ENCODE measurements at regions not wholly inside any gene's neighbourhood (a gene's known extent, or its start where the extent isn't known, plus 50 kb on each side); places are given as distances from the start of the nearest gene placed in this dataset.

DNA sequence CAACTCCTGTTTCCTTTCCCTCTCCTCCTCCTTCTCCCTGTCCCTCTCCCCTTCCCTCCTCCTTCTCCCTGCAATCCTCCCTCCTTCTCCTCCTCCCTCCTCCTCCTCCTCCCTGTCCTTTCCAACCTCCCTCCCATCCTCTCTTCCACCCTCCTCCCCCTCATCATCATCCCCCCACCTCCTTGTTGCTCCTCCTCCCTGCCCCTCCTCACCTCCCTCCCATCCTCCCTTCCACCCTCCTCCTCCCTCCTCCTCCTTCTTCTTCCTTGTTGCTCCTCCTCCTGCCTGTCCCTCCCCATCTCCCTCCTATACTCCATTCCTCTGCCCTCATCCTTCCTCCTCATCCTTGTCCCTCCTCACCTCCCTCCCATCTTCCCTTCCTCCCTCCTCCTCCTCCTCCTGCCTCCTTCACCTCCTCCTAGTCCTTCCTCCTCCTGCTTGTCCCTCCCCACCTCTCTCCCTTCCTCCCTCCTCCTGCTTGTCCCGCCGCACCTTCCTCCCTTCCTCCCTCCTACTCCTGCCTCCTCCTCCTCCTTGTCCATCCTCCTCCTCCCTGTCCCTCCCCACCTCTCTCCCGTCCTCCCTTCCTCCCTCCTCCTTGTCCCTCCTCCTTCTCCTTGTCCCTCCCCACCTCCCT, 222.5 kb downstream of the IRF8 start:
- DNase-seq, result no peak

- no peak for DNase-seq
Observed at GRCh38 chr16:86122681-86123342, 223.8 kb downstream of the IRF8 start.

GRCh38 chr16:86124321-86124720, 225.4 kb downstream of the IRF8 start:
- DNase-seq, result no peak

DNA sequence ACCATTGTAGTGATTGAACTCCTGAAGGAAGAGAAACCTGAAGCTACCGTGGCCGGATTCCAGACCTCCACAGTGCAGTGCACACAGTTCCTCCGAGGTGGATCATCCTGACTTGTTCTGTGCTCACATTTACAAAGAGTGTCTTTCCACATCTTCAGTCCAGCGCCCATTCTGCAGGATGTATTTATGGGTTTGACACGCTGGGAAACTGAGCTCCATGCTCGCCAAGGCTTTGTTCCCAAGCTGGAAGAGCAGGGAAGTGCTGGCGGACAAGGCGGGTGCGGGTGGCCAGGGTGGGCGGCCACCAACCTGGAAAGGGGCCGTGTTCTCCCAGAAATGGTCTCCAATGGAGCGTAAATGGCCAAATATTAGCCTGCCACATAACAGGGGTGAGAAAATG, 227.9 kb downstream of the IRF8 start:
- DNase-seq, result no peak

DNA sequence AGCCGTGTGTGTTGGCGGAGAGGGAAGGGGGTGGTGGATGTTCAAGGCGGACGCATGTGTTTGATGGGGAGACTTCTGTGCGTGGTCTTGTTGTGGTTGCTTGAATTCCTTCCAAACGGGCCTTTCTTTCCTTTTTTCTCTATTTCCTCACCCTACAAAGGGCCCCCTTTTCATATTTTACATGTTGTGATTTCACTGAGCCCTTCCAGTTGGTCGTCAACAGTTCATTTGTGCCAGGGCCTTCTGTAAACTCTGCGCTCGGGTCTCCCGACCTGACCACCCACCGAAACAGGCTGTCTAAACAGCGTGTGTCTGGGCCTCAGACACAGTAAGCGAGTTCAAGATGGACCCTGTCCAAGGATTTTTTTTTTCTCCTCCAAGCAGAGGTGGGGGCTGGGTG, 228.4 kb downstream of the IRF8 start:
- no peak for DNase-seq

DNA sequence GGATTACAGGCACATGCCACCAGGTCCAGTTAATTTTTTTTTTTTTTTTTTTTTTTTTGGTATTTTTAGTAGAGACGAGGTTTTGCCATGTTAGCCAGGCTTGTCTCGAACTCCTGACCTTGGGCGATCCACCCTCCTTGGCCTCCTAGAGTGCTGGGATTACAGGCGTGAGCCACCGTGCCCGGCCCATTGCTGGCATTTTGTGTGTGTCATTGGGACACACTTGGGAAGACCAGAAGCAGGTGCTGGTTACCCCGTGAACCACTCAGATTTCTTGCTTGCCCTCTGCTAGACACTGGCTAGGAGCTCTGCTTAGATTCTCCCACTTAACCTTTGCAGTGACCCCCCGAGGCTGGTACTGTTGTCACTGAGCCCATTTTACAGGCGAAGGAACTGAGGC, 229.3 kb downstream of the IRF8 start:
- no peak for DNase-seq

GRCh38 chr16:86129541-86129940, 230.6 kb downstream of the IRF8 start:
- no peak for DNase-seq

DNA sequence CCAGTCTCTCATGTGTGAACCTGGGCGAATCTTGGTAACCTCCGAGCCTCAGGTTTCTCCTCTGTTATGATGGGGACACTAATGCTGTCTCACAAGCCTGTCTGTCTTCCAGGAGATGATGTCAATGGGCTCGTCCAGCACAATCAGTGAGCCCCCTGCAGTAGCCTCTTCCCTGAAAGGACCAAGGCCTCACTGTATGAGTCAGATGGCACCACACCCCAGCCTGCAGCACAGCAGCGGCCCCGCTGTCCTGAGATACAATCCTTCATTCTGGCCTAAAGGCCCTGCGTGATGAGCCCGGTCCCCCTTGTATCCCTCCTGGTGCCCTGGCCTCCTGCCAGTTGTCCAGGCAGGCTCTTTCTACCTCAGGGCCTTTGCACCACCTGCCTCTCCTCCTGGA, 234.4 kb downstream of the IRF8 start:
- DNase-seq, result no peak

GRCh38 chr16:86133847-86134375, 234.9 kb downstream of the IRF8 start:
- no peak for DNase-seq

GRCh38 chr16:86134802-86135461, 236.0 kb downstream of the IRF8 start:
- DNase-seq, result no peak

DNA sequence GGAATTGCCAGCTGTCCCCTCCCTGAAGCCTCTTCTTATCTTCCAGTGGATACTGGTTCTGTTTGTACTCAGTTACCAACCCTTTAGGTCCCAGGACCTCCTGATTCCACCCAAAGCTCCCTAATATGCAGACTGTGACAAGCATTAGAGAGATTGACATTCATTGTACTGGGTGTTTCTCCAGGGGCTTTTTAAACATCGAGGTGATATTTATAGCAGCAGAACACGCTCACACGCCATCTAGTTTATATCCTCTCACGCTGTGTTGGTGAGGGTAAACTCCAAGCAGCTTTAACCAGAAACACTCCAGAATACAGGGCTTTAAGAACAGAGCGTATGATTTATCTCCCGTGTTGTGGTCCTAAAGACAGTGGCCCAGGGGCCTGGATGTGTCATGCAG, 238.4 kb downstream of the IRF8 start:
- DNase-seq, result no peak

- DNase-seq, result no peak
Observed at GRCh38 chr16:86138121-86139085, 239.4 kb downstream of the IRF8 start.

GRCh38 chr16:86142801-86143236, 243.9 kb downstream of the IRF8 start:
- no peak for DNase-seq

- no peak for DNase-seq
Observed at GRCh38 chr16:86143666-86144065, 244.7 kb downstream of the IRF8 start.

GRCh38 chr16:86145669-86146068, 246.7 kb downstream of the IRF8 start:
- DNase-seq, result no peak

DNA sequence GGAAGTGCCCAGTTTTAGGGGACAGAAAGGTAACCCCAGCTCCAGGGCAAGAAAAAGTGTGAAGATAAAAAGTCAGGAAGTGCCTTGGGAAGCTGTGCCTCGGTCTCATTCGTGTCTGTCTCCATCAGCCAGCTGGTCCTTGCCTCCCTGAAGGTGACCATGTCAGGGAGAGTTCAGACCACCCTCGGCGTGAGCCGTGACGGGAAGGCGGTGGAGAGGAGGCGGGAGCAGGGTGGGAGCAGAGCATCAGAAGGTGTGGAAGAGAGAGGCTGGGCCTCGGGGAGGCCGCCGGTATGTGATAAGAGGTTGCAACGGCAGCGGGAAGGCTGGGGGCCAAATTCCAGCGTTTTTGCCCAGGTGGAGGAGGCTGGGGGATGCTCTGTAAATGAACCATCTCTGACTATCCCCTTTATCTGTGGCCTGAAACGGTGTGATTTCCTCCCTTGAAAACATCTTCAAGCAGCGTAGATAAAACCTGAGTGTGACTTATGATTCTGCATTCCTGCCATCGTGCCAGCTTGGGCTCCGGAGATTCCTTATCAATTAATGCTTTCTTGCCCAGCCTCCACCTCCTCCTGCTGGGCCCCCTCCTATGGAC, 251.8 kb downstream of the IRF8 start:
- DNase-seq, result no peak

GRCh38 chr16:86151239-86151851, 252.4 kb downstream of the IRF8 start:
- no peak for DNase-seq

DNA sequence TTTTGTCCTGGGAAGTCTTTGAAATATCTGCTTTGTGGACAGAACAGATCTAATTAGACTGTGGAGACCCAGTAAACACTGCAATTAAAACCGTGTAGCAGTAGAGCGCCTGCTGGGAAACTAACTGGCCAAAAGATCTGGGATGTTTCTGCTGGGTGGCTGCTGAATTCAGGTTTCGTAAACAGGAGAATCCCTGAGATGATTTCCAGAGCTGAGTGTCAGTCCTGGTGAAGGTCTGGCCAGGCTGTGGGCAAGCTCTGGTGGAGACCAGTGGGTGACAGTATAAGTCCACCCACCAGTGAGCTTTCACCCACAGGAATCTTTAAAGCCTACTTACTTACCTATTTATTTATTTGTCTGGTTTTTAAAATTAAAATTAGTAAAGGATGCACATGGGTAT, 257.2 kb downstream of the IRF8 start:
- DNase-seq, result no peak

GRCh38 chr16:86157616-86158247, 258.8 kb downstream of the IRF8 start:
- DNase-seq, result no peak

GRCh38 chr16:86158688-86159360, 259.9 kb downstream of the IRF8 start:
- no peak for DNase-seq

DNA sequence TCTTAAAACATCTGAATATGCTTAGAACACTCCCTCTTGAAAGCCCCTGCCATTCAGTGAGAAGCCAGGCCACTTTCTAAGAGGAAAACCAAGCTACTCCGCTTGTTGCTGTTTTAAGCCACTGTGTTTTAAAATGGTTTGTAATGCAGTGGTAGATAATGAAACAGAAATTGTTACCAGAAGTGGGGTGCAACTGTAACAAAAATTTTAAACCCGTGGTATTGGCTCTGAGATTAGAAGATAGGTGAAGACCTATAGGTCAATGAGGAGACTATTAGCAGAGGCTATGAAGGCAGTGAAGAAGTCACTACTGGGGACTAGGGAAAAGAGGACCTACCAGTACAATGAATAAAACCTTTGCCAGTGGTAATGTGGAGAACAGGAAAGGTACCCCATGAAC, 266.5 kb downstream of the IRF8 start:
- DNase-seq, result no peak
